HG03558 (cell line): ENCODE measurements at regions not wholly inside any gene's neighbourhood (a gene's known extent, or its start where the extent isn't known, plus 50 kb on each side); places are given as distances from the start of the nearest gene placed in this dataset.
"Not testable (repeated sequence)": the region's sequence is repeated elsewhere in the genome, so short reads cannot be mapped to it uniquely, and the experiment has no call there.

Experiments used
- ATAC-seq: cut with Tn5 transposase; IDR thresholded peaks from one replicate; pipeline ENCODE4 v1.9.1; 2021; ENCODE audit warnings: moderate number of reproducible peaks; ENCODE audit not compliant: unreplicated experiment; ENCODE audit errors: extremely low read depth

DNA sequence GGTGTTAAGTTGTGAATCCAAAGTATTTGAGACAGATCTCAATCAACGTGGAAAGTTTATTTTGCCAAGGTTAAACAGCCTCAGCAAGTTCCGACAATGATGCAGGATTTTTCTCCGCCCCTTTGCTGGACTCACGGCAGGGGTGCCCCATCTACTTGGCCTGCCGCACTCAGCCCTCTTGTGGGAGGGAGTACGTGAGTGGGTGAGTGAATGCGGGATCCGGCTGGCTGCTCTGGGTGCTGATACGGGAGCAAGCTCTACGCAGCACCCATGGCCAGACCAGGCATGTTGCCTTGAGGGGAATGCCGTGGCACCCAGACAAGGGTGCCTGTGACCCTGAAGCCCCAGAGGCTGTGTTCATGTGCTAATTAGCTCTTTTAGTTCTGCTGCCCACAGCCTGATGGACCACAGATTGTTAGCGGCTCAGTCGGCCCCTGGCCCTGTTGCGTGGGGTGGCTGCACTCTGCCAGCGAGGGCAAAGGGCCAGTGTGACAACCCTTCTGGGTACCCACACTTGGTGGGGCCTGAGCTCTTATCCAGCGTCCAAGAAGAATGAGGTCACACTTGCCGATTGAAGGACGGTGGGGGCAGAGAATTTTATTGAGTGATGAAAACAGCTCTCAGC lies 81.2 kb upstream of the FAM153A start:
- not testable (repeated sequence) for ATAC-seq

DNA sequence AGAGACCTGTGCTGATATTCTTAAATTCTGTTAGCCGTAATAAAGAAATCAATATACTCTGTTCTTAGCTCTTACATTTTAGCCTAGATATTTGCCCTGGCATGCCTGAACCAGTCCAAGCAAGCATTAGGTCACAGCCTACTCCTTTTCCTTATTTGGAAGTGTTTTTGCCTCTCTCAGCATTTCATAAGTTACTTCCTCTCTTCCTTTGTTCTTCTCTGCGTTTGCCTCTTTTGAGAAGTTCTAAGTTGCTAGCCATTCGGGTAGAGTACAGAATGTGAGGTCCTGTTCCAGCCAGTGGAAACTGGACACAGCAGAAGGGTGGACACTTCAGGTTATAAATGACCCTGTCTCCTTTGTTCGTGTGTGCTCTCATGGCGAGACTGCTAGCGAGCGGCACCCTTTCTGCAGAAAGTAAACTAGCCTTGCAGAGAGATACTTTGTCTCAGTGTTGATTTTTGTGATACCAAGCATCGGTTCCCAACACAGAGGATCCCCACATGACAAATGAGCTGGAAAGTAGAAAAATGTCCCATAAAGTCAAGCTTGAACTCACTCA lies 75.0 kb upstream of the FAM153A start:
- not testable (repeated sequence) for ATAC-seq

DNA sequence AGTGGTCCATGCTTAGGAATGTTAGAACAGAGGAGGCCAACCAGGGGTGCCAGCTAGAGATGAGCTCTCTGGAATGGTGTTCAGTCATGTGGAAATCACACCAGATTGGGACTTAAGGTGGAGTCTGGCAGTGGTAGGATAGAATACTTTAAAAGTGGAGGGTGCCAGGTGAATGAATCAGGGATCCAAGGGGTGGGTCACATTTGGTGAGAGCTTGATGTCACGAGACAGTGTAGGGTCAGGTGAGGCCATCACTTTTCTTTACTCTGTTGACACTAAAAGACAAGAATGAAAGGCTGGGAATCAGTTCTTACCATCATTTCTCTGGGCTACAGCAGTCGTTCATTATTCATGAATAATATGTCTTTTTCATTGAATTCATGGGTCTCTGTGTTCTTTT lies 73.8 kb upstream of the FAM153A start:
- ATAC-seq = not testable (repeated sequence)

DNA sequence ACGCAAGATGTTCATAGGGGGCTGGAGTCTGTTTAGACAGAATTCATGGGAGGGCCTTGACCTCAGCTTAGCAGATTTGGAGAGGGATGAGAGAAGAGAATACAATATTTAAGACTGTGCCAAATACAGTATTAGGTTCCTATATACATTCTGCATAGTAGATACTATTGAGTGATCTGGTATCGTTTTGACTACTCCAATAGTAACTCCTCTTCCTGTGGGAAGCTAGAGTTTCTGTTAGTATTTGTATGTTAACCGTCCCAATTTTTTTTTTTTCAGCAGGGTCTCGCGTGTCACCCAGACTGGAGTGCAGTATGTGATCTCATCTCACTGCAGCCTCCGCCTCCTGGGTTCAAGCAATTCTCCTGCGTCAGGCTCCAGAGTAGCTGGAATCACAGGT lies 65.2 kb upstream of the FAM153A start:
- ATAC-seq = not testable (repeated sequence)

DNA sequence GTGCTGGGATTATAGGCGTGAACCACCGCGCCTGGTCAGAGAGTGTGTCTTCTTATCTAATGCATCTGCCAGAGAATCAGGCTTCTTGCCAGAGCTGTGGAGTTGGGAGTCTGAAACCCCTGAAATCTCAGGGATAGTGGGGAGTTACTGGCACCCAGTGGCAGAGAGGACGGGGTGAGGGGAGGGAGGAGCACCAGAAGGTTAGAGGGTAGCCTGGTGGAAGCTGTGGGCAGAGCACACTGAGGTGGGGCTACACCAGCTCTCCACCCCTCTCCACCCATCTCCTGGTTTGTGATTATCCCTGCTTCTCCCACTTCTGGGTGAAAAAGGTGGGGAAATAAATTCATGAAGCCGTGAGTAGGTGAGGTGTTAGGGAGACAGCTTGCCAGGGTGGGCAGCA lies 63.9 kb upstream of the FAM153A start:
- ATAC-seq = not testable (repeated sequence)

DNA sequence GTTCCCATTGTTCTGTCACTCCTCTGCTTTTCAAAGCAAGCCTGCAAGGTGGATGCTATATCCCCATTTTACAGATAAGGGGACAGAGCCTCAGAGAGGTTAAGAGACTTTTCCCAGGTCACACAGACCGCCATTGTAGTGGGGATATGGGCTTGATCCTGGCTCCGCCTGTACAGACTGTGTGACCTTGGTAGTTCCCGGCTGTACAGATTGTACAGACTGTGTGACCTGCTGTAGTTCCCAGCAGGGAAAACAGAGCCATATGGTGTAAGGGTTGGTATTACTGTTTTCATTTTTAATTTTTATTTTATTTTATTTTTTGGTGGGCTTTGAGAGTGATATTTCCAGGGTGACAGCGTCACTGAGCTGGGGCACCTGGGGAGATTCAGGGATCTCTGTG lies 63.2 kb upstream of the FAM153A start:
- not testable (repeated sequence) for ATAC-seq

DNA sequence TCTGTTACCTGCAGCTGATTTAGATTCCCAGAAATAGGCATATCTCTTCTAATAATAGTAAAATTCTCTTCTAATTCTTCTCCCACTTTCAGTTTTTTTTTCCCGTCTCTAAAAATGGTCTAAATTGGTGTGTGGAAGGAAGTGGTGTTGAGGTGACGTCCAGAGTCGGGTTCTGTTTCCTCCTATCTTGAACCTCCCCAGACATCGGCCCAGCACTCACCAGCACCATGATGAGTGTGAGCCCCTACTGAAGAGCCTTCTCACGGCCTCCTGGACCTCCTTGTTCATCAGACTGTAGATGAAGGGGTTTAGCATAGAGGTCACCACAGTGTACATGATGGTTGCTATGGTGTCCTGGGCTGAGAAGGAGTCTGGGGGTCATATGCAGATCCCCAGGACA lies 53.5 kb upstream of the FAM153A start:
- not testable (repeated sequence) for ATAC-seq
